ENCODE measurements at regions not wholly inside any gene's neighbourhood (a gene's known extent, or its start where the extent isn't known, plus 50 kb on each side); places are given as distances from the start of the nearest gene placed in this dataset.
"Not testable (repeated sequence)": the region's sequence is repeated elsewhere in the genome, so short reads cannot be mapped to it uniquely, and the experiment has no call there.

GRCh38 chr4:77306496-77306895, 149.5 kb downstream of the CCNG2 start:
- no peak for DNase-seq (ENCODE audit: low read depth)

DNA sequence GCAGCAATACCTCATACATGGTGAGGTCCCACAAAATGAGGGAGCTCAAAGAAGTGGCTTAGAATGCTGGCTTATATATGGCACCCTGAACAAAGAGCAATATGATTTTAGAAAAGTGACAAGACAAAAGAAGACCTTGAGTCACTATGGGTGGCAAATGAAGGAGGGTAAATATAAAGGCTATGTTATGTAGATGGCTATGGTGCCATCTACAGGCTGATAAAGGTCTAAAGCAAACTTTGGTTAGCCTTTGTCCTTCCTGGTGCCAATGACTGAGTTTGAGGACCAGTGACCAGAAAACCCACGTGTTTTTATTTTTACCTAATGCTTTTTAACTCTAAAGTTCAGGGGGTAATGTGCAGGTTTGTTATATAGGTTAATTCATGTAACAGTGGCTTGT, 151.8 kb downstream of the CCNG2 start:
- peak; percentile 29 for DNase-seq (ENCODE audit: low read depth)

GRCh38 chr4:77309496-77309895, 152.5 kb downstream of the CCNG2 start:
- no peak for DNase-seq (ENCODE audit: low read depth)

DNA sequence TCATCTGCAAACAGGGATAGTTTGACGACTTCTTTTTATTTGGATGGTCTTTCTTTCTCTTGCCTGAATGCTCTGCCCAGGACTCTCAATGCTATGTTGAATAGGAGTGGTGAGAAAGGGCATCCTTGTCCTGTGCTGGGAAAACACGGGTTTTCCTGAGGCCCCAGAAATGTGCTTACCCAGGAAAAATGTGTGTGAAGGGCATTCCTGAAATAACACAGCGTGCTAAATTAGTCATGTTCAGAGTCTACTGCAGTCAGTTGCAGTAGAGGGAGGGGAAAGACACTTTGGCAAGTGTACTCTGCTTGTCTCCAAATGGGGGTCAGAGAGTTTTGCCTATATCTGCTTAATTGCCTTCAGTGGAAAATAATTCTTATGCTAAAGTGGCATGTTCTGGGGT, 153.9 kb downstream of the CCNG2 start:
- no peak for DNase-seq (ENCODE audit: low read depth)

GRCh38 chr4:77314697-77315096, 157.7 kb downstream of the CCNG2 start:
- DNase-seq (ENCODE audit: low read depth) = no peak

- DNase-seq (ENCODE audit: low read depth) = no peak
These were observed 170.1 kb downstream of the CCNG2 start for GRCh38 chr4:77327151-77327550.

DNA sequence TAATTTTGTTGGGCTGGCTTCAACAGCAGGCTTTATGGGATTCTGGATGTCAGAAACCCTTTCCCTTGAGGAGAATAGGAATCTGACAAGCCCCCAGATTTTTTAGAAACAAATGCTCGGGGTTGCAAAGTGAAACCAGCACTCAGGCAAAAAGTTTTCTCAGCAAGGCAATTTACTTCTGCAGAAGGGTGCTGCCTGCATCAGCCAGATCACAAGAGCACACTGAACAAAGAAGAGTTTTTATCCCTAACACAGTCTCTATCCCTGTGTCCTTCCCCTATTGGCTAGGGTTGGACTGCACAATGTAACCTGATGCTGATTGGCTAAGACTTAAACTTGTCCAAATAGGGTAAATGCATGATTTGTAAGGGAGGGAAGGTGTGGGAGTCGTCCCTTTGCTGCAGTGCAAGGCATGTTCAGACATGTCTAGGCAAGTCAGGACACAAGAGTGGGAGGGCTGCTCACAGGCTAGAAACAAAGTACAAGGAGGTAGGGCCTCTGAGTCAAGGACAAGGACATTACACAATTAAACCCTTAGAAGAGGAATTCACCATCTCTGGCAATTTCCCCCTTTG, 175.8 kb downstream of the CCNG2 start:
- no peak for DNase-seq (ENCODE audit: low read depth)

DNA sequence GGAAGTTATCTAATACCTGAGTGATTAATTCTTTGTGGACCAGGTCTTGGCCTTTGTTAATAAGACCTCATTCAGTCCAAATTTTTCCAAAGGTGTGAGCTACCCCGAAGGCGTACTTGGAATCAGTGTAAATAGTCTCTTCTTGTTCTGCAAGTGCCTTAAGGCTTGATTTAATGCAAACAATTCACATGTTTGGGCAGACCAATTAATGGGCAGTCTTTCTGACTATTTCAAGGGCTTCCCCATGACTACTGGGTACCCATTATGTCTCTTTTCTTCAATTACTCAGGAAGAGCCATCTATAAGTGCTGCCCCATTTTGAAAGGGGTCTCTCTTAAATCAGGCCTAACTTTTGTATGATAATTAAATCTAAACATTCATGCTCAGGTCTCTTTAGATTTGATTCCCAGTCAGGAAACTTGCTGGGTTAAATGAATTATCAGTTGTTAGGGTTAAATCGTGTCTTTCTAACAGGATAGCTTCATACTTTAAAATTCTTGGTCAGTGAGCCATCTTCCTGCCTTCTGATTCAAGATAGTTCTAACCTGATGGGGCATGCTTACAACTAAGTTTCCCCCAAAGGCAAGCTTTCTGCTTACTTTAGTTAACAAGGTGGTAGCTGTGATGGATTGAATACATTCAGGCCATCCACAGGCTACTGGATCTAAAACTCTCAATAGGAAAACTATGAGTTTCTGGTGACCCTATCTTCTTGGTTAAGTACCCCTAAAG, 179.6 kb downstream of the CCNG2 start:
- no peak for DNase-seq (ENCODE audit: low read depth)

- no peak for DNase-seq (ENCODE audit: low read depth)
These were observed 185.3 kb downstream of the CCNG2 start for GRCh38 chr4:77342170-77342810.

DNA sequence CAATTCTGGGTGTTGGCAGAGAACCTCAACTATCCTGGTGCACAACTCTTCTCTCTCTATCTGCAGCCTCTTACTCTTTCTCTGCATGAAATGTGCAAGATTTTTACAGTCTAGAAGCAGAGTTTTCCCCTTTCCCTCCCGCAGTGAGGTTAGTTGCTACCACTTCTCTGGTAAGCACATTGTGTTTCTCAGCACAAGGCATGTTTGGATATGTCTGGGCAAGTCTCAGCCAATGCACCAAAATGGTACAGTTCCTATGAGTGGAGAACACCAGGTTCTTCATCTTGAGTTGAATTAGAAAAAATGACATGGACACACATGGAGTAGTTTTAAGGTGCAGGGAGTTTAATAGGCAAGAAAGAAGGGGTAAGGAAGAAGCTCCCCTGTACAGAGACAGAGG, 187.0 kb downstream of the CCNG2 start:
- no peak for DNase-seq (ENCODE audit: low read depth)

- DNase-seq (ENCODE audit: low read depth) = no peak
These were observed 187.8 kb downstream of the CCNG2 start for GRCh38 chr4:77344784-77345183.

DNA sequence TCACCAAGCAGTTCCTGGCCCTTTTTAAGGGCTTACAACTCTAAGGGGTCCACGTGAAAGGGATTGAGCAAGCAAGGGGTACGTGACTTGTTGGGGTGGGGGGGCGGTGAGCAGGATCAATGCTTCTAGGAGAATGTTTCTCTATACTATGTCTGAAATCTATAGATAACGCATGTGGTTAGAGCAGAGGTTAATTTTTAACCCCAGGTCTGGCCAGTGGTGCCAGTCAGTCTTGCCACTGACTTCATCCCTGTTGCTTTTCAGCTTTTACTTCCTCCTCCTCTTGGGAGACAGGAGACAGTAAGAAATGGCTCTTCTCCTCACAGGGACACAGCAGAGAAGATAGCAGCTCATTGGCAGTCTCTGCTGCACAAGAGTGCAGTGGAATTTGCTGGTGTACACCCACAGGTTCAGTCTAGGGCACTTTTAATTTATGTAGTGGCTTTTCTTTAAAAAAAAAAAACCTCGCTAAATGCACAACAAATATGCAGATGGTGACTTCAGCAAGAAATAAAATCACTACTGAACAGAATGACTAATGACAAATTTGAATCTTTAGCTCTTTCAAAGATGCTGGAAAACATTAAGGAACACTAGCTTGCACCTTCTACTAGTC, 190.5 kb downstream of the CCNG2 start:
- peak; percentile 82 for DNase-seq (ENCODE audit: low read depth)

- DNase-seq (ENCODE audit: low read depth) = no peak
These were observed 191.8 kb downstream of the CCNG2 start for GRCh38 chr4:77348815-77349214.

GRCh38 chr4:77349364-77349763, 192.4 kb downstream of the CCNG2 start:
- no peak for DNase-seq (ENCODE audit: low read depth)

DNA sequence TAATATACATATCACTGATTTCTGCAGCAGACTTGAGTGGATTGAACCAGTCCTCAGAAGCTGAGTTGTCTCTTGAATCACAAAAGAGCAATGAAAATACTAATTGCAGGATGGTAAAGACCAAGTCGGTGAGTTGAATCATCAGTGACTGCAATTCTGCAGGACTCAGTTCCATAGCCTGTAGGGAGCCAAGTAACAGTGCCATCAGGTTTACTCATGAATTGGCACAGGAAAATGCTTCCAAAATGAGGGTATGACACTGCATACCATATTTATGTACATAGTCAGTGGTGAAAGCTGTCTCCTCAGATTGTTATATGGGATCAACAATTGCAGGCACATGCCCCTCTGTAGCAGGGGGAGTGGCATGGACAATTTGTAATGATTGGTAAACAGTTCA, 192.8 kb downstream of the CCNG2 start:
- DNase-seq (ENCODE audit: low read depth) = no peak

- DNase-seq (ENCODE audit: low read depth) = no peak
These were observed 195.2 kb downstream of the CCNG2 start for GRCh38 chr4:77352192-77352591.

GRCh38 chr4:77353724-77354315, 196.8 kb downstream of the CCNG2 start:
- not testable (repeated sequence) for DNase-seq (ENCODE audit: low read depth)

- no peak for DNase-seq (ENCODE audit: low read depth)
These were observed 197.5 kb downstream of the CCNG2 start for GRCh38 chr4:77354550-77354949.

DNA sequence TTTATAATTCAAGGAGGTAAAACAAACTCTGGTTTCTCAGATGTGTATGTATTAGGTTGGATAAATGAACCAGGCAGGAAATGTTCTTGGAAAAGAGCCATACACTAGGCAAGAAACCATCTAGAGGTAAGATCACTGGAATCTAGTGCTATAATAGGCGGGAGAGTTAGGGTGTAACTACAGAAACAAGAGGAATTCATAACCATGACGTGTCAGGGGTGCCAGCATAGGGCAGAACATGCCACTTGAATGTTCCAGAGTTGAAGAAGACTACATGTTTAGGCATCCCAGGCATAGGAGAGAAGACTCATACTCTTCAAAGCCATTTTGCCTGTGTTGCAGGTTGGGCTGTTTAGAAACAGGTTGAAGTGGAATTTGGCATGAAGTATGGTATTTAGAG, 198.7 kb downstream of the CCNG2 start:
- DNase-seq (ENCODE audit: low read depth) = no peak

- no peak for DNase-seq (ENCODE audit: low read depth)
These were observed 201.4 kb downstream of the CCNG2 start for GRCh38 chr4:77358315-77358928.

DNA sequence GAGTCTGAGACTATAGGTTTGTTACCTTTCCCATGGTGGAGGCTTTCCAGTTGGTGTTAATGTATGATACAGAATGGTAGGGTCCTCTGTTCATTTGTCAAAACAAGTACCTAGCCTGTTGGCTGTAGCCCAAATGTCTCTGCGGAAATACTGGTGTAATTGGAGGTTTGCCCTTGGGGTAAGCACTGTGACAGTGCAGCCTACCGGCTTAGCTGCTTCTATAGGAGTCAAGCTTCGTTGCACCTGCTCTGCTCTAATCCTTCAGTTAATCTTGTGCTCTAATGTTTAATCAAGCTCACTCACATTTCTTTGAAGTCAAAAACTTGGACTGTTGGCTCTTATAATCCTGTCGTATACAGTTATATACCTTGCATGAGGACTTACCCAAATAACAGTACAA, 203.4 kb downstream of the CCNG2 start:
- DNase-seq (ENCODE audit: low read depth) = no peak

GRCh38 chr4:77366876-77367275, 209.9 kb downstream of the CCNG2 start:
- not testable (repeated sequence) for DNase-seq (ENCODE audit: low read depth)

All from CMK (cell line).